Trophoblast cell (in vitro differentiated cells and primary cell): ENCODE measurements at regions not wholly inside any gene's neighbourhood (a gene's known extent, or its start where the extent isn't known, plus 50 kb on each side); places are given as distances from the start of the nearest gene placed in this dataset.

ENCODE experiments used
- DNase-seq, 2 donors: peaks; one replicate each; pipeline ENCODE4 v3.0.0-alpha.2; 2016
- H2AFZ ChIP-seq: 2 replicates; pipeline ENCODE4 v1.6.1; 2013; ENCODE audit warnings: low read length, moderate library complexity, mild to moderate bottlenecking; ENCODE audit not compliant: insufficient read depth, poor library complexity
- H2AK5ac ChIP-seq: 2 replicates; pipeline ENCODE4 v1.6.1; 2013; ENCODE audit warnings: mild to moderate bottlenecking, low read length
- H2BK120ac ChIP-seq: 2 replicates; pipeline ENCODE4 v1.6.1; 2013; ENCODE audit warnings: low read length, mild to moderate bottlenecking, moderate library complexity; ENCODE audit not compliant: insufficient read depth, poor library complexity
- H2BK12ac ChIP-seq: 2 replicates; pipeline ENCODE4 v1.6.1; 2013; ENCODE audit warnings: mild to moderate bottlenecking, low read length, moderate library complexity
- H2BK5ac ChIP-seq: 2 replicates; pipeline ENCODE4 v1.6.1; 2013; ENCODE audit warnings: low read length, low read depth, moderate library complexity, mild to moderate bottlenecking; ENCODE audit not compliant: poor library complexity
- H3K14ac ChIP-seq: 2 replicates; pipeline ENCODE4 v1.6.1; 2013; ENCODE audit warnings: mild to moderate bottlenecking, low read length
- H3K18ac ChIP-seq: 2 replicates; pipeline ENCODE4 v1.6.1; 2013; ENCODE audit warnings: mild to moderate bottlenecking, low read length
- H3K23ac ChIP-seq: 2 replicates; pipeline ENCODE4 v1.6.1; 2013; ENCODE audit warnings: low read length
- H3K27ac ChIP-seq: 2 replicates; pipeline ENCODE4 v1.5.1; 2013; ENCODE audit warnings: low read depth, mild to moderate bottlenecking, inconsistent platforms, low read length, moderate library complexity
- H3K27me3 ChIP-seq: 2 replicates; pipeline ENCODE4 v1.6.1; 2013; ENCODE audit warnings: inconsistent platforms, mild to moderate bottlenecking, low read length, moderate library complexity; ENCODE audit not compliant: insufficient read depth
- H3K36me3 ChIP-seq, 2 experiments: 1 replicate in 1 of 2; 2 replicates in 1 of 2; pipeline ENCODE4 v1.6.1; 2013; ENCODE audit warnings: low read length in 2 of 2, mild to moderate bottlenecking in 2 of 2, moderate library complexity in 1 of 2; ENCODE audit not compliant: insufficient read depth in 2 of 2, control insufficient read depth in 1 of 2
- H3K4ac ChIP-seq: 2 replicates; pipeline ENCODE4 v1.6.1; 2013; ENCODE audit warnings: low read depth, mild to moderate bottlenecking, low read length, moderate library complexity
- H3K4me1 ChIP-seq, 2 experiments: 1 replicate in 1 of 2; 2 replicates in 1 of 2; pipeline ENCODE4 v1.6.1; 2013; ENCODE audit warnings: low read length in 2 of 2, mild to moderate bottlenecking in 2 of 2, moderate library complexity in 1 of 2; ENCODE audit not compliant: insufficient read depth in 2 of 2, control insufficient read depth in 1 of 2
- H3K4me2 ChIP-seq: 2 replicates; pipeline ENCODE4 v1.6.1; 2013; ENCODE audit warnings: inconsistent platforms, mild to moderate bottlenecking, low read length, moderate library complexity
- H3K4me3 ChIP-seq: 2 replicates; pipeline ENCODE4 v1.5.1; 2013; ENCODE audit warnings: mild to moderate bottlenecking, low read depth, low read length, inconsistent platforms
- H3K79me1 ChIP-seq: one replicate; pipeline ENCODE4 v1.6.1; 2013; ENCODE audit warnings: low read length
- H3K79me2 ChIP-seq: 2 replicates; pipeline ENCODE4 v1.6.1; 2013; ENCODE audit warnings: low read length, mild to moderate bottlenecking; ENCODE audit not compliant: control insufficient read depth, insufficient read depth, poor library complexity
- H3K9ac ChIP-seq: 2 replicates; pipeline ENCODE4 v1.6.1; 2013; ENCODE audit warnings: mild to moderate bottlenecking, low read length
- H3K9me3 ChIP-seq: 2 replicates; pipeline ENCODE4 v1.6.1; 2013; ENCODE audit warnings: low read depth, mild to moderate bottlenecking, control low read depth, inconsistent platforms, low read length; ENCODE audit not compliant: insufficient read depth
- H4K12ac ChIP-seq: 2 replicates; pipeline ENCODE4 v1.6.1; 2013; ENCODE audit warnings: low read depth, mild to moderate bottlenecking, low read length, moderate library complexity
- H4K8ac ChIP-seq: 2 replicates; pipeline ENCODE4 v1.6.1; 2013; ENCODE audit warnings: low read depth, mild to moderate bottlenecking, low read length, moderate library complexity
- H4K91ac ChIP-seq: one replicate; pipeline ENCODE4 v1.6.1; 2013; ENCODE audit warnings: low read depth, mild to moderate bottlenecking, low read length, moderate library complexity
- WGBS: extraction: QIAGEN DNeasy Blood & Tissue Kit; methylation state at CpG from one replicate; pipeline ENCODE4 v1.1.7; 2013; ENCODE audit warnings: missing lambda C conversion rate; ENCODE audit not compliant: insufficient read length, insufficient coverage; ENCODE audit errors: extremely low coverage; 5-methylcytosine and 5-hydroxymethylcytosine counted together

DNA sequence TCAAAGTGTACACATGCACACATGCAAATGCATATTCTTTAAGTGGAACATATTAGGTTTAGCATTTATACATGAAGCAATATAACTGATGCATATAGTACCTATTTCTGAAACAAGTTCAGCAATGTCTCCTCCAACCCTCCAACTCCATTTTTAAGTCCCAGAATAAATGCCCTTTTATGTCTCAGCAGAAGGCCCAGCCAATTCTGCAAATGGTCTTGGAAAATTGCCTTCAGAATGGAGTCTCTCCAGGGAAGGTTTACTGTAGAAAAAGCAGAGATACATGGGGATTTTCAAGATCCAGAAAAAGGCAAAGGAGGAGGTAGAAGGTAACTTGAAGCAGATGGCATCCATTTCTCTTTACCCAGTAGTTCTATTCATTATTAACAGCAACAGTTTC lies 633.3 kb downstream of the MAFB start:
- H3K9ac ChIP-seq = no peak overlapping the region
- no peak overlapping the region for H2BK12ac ChIP-seq
- H3K9me3 ChIP-seq = no peaks in the 10 kb centered on the region
- H3K23ac ChIP-seq = no peak overlapping the region
- no peak overlapping the region for H3K14ac ChIP-seq
- DNase-seq = no peak
- no peak overlapping the region for H2BK5ac ChIP-seq
- H4K12ac ChIP-seq = no peak overlapping the region
- H3K4me3 ChIP-seq = no peak overlapping the region
- H3K79me1 ChIP-seq = no peaks in the 10 kb centered on the region
- no peak overlapping the region for H3K18ac ChIP-seq
- H4K91ac ChIP-seq = no peak overlapping the region
- H2AK5ac ChIP-seq = no peak overlapping the region
- H4K8ac ChIP-seq = no peak overlapping the region
- no peak overlapping the region for H3K27ac ChIP-seq
- no peak overlapping the region for H2BK120ac ChIP-seq
- no peaks in the 10 kb centered on the region for H3K4me1 ChIP-seq
- no peaks in the 10 kb centered on the region for H3K36me3 ChIP-seq
- H3K4me2 ChIP-seq = no peak overlapping the region
- no peak overlapping the region for H2AFZ ChIP-seq
- no peak overlapping the region for H3K4ac ChIP-seq
- H3K79me2 ChIP-seq = no peaks in the 10 kb centered on the region
- no peaks in the 10 kb centered on the region for H3K27me3 ChIP-seq

DNA sequence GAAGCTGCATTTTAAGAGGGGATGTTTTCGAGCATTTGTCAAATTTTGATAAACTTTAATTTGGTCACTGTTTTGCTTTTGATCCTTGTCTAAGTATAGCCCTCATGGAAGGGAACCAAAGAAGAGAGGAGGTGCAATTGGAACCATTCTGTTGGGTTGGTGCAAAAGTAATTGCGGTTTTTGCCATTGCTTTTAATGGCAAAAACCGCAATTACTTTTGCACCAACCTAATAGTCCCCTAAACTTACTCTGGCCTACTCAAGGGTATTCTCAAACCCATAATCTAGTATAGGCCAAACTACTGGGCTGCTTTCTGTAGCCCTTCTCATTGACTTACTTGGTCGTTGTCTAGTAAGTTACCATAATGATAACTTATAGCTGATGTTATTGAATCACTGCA lies 634.7 kb downstream of the MAFB start:
- no peak for DNase-seq
- H3K27me3 ChIP-seq = no peaks in the 10 kb centered on the region
- no peak overlapping the region for H3K4me2 ChIP-seq
- WGBS = no CpG with 5 or more reads among the region's 4 CpGs
- no peak overlapping the region for H2BK12ac ChIP-seq
- H3K9ac ChIP-seq = no peak overlapping the region
- H3K4ac ChIP-seq = no peak overlapping the region
- no peak overlapping the region for H4K91ac ChIP-seq
- no peaks in the 10 kb centered on the region for H3K9me3 ChIP-seq
- no peak overlapping the region for H3K14ac ChIP-seq
- H3K36me3 ChIP-seq = no peaks in the 10 kb centered on the region
- H2AK5ac ChIP-seq = no peak overlapping the region
- no peak overlapping the region for H2BK5ac ChIP-seq
- H3K18ac ChIP-seq = no peak overlapping the region
- H4K12ac ChIP-seq = no peak overlapping the region
- H3K4me1 ChIP-seq = no peaks in the 10 kb centered on the region
- no peak overlapping the region for H2AFZ ChIP-seq
- H2BK120ac ChIP-seq = no peak overlapping the region
- H3K79me2 ChIP-seq = no peaks in the 10 kb centered on the region
- no peak overlapping the region for H3K4me3 ChIP-seq
- H3K23ac ChIP-seq = no peak overlapping the region
- H3K27ac ChIP-seq = no peak overlapping the region
- no peaks in the 10 kb centered on the region for H3K79me1 ChIP-seq
- H4K8ac ChIP-seq = no peak overlapping the region

DNA sequence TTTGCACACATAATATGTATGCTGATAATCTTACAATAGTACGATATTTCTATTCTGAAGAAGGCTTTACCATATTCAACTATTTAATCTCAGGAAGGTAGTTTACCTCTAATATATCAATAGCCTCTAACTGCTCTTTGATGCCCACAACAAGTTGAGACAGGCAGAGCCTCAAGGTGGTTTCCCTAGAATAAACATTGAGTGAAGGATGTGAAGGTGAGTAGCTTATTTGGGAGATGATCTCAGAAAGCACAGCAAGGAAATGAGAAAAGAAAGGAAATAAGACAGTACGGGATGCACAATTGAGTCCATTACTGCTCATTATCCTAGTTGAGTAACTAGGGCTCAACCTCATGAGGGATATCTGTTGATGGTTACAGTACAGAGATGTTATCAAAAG lies 638.4 kb downstream of the MAFB start:
- no peak overlapping the region for H3K9ac ChIP-seq
- H3K23ac ChIP-seq = no peak overlapping the region
- H4K91ac ChIP-seq = no peak overlapping the region
- no peak for DNase-seq
- WGBS = no CpG with 5 or more reads among the region's 2 CpGs
- H3K79me1 ChIP-seq = no peaks in the 10 kb centered on the region
- no peak overlapping the region for H3K27ac ChIP-seq
- no peaks in the 10 kb centered on the region for H3K9me3 ChIP-seq
- no peak overlapping the region for H3K18ac ChIP-seq
- H2AK5ac ChIP-seq = no peak overlapping the region
- no peak overlapping the region for H2BK5ac ChIP-seq
- no peak overlapping the region for H3K14ac ChIP-seq
- no peak overlapping the region for H3K4me2 ChIP-seq
- H3K4me1 ChIP-seq = no peaks in the 10 kb centered on the region
- H3K79me2 ChIP-seq = no peaks in the 10 kb centered on the region
- no peak overlapping the region for H4K8ac ChIP-seq
- no peaks in the 10 kb centered on the region for H3K36me3 ChIP-seq
- no peaks in the 10 kb centered on the region for H3K27me3 ChIP-seq
- H2AFZ ChIP-seq = no peak overlapping the region
- H4K12ac ChIP-seq = no peak overlapping the region
- no peak overlapping the region for H2BK120ac ChIP-seq
- H2BK12ac ChIP-seq = no peak overlapping the region
- H3K4ac ChIP-seq = no peak overlapping the region
- no peak overlapping the region for H3K4me3 ChIP-seq

DNA sequence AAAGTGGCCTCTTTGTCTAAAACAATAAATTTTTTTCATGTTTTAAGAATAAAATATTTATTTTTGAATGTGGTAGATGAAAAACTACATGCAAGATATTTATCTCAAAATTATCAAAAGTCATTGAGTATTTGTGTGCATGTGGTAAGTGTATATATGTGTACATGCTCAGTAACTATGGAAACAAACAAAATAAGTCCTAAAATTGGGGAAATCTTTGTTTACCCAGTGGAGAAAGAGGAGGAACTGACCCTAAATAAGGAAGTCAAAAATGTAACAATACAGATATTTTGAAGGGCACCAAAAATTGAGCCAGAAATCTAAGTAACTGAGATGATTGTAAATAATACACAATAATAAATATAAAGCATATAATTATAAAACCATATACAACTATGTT lies 639.2 kb downstream of the MAFB start:
- Histone ChIP-seq H2AFZ (no peak overlapping the region), H2BK120ac (no peak overlapping the region), H2BK5ac (no peak overlapping the region), H3K4me2 (no peak overlapping the region), H3K9me3 (no peaks in the 10 kb centered on the region), H4K12ac (no peak overlapping the region), H3K4ac (no peak overlapping the region), H3K18ac (no peak overlapping the region), H4K91ac (no peak overlapping the region), H2AK5ac (no peak overlapping the region), H3K23ac (no peak overlapping the region), H3K79me2 (no peaks in the 10 kb centered on the region), H2BK12ac (no peak overlapping the region), H3K36me3 (no peaks in the 10 kb centered on the region), H3K4me3 (no peak overlapping the region), H3K9ac (no peak overlapping the region), H3K27me3 (no peaks in the 10 kb centered on the region), H3K27ac (no peak overlapping the region), H4K8ac (no peak overlapping the region), H3K14ac (no peak overlapping the region), H3K4me1 (no peaks in the 10 kb centered on the region), H3K79me1 (no peaks in the 10 kb centered on the region)
- no peak for DNase-seq

DNA sequence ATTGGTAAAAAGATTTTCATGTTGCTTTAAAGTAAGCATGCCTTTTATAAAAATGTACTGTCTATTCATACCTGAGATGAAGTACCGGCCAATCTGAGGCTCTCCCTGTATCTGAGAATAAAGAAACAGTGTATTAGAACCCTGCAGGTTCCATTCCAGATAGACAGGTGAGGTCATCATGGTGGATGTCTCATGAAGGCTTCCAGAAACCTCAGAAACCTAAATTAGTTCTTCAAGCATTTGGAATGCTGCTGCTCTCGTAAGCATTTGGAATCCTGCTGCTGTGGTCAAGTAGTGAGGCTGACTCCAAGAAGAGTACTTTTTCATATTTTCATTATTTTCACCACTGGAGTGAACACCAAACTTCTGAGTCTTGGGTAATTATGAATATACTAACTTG lies 642.3 kb downstream of the MAFB start:
- Histone ChIP-seq H3K4ac (no peak overlapping the region), H4K91ac (no peak overlapping the region), H2BK120ac (no peak overlapping the region), H3K79me1 (no peaks in the 10 kb centered on the region), H4K8ac (no peak overlapping the region), H2BK5ac (no peak overlapping the region), H3K4me2 (no peak overlapping the region), H3K9me3 (no peaks in the 10 kb centered on the region), H3K18ac (no peak overlapping the region), H3K9ac (no peak overlapping the region), H3K14ac (no peak overlapping the region), H3K27me3 (no peaks in the 10 kb centered on the region), H3K36me3 (no peaks in the 10 kb centered on the region), H3K4me3 (no peak overlapping the region), H2BK12ac (no peak overlapping the region), H3K4me1 (no peaks in the 10 kb centered on the region), H4K12ac (no peak overlapping the region), H2AK5ac (no peak overlapping the region), H3K79me2 (no peaks in the 10 kb centered on the region), H2AFZ (no peak overlapping the region), H3K27ac (no peak overlapping the region), H3K23ac (no peak overlapping the region)
- DNase-seq = no peak
- WGBS = no CpG with 5 or more reads among the region's 2 CpGs
